Mesenchymal stem cell (in vitro differentiated cells and primary cell): ENCODE measurements at regions not wholly inside any gene's neighbourhood (a gene's known extent, or its start where the extent isn't known, plus 50 kb on each side); places are given as distances from the start of the nearest gene placed in this dataset.
"Not testable (repeated sequence)": the region's sequence is repeated elsewhere in the genome, so short reads cannot be mapped to it uniquely, and the experiment has no call there.

Experiments
- DNase-seq: peaks from one replicate; pipeline ENCODE4 v3.0.0-alpha.2; 2013
- H2AFZ ChIP-seq: one replicate; pipeline ENCODE4 v1.6.1; 2013; ENCODE audit warnings: low read depth, mild to moderate bottlenecking, control low read depth, inconsistent platforms, low read length, moderate library complexity
- H2AK5ac ChIP-seq: 2 replicates; pipeline ENCODE4 v1.6.1; 2013; ENCODE audit warnings: low read length, moderate library complexity, mild to moderate bottlenecking, inconsistent platforms; ENCODE audit not compliant: severe bottlenecking
- H2BK120ac ChIP-seq: one replicate; pipeline ENCODE4 v1.6.1; 2013; ENCODE audit warnings: low read depth, mild to moderate bottlenecking, inconsistent platforms, low read length, moderate library complexity
- H2BK12ac ChIP-seq, 2 experiments: one replicate each; pipeline ENCODE4 v1.6.1; 2013; ENCODE audit warnings: inconsistent platforms in 2 of 2, low read length in 2 of 2, mild to moderate bottlenecking in 2 of 2, moderate library complexity in 2 of 2, control low read depth in 1 of 2
- H2BK15ac ChIP-seq: one replicate; pipeline ENCODE4 v1.6.1; 2013; ENCODE audit warnings: mild to moderate bottlenecking, low read depth, inconsistent platforms; ENCODE audit not compliant: poor library complexity, severe bottlenecking
- H2BK5ac ChIP-seq: 2 replicates; pipeline ENCODE4 v1.6.1; 2013; ENCODE audit warnings: low read depth, mild to moderate bottlenecking, low read length, control low read depth, inconsistent platforms; ENCODE audit not compliant: poor library complexity, severe bottlenecking
- H3K14ac ChIP-seq, 2 experiments: one replicate each; pipeline ENCODE4 v1.6.1; 2013; ENCODE audit warnings: inconsistent platforms in 2 of 2, low read length in 2 of 2, control low read depth in 1 of 2, mild to moderate bottlenecking in 1 of 2, moderate library complexity in 1 of 2
- H3K18ac ChIP-seq, 2 experiments: one replicate each; pipeline ENCODE4 v1.6.1; 2013; ENCODE audit warnings: inconsistent platforms in 2 of 2, low read length in 2 of 2, control low read depth in 1 of 2, low read depth in 1 of 2, mild to moderate bottlenecking in 1 of 2
- H3K23ac ChIP-seq, 2 experiments: one replicate each; pipeline ENCODE4 v1.6.1; 2013; ENCODE audit warnings: inconsistent platforms in 2 of 2, low read length in 2 of 2, mild to moderate bottlenecking in 2 of 2, moderate library complexity in 2 of 2, control low read depth in 1 of 2
- H3K27ac ChIP-seq: 2 replicates; pipeline ENCODE4 v1.5.1; 2013; ENCODE audit warnings: mild to moderate bottlenecking, moderate library complexity, low read length, control low read depth, inconsistent platforms; ENCODE audit not compliant: poor library complexity, severe bottlenecking
- H3K27me3 ChIP-seq, 2 experiments: 2 replicates each; pipeline versions ENCODE4 v1.6.1 to v1.7.0; 2013; ENCODE audit warnings: low read length in 2 of 2, mild to moderate bottlenecking in 2 of 2, moderate library complexity in 2 of 2, control low read depth in 1 of 2, inconsistent platforms in 1 of 2; ENCODE audit not compliant: control insufficient read depth in 1 of 2, insufficient read depth in 1 of 2
- H3K36me3 ChIP-seq, 2 experiments: 2 replicates each; pipeline versions ENCODE4 v1.6.1 to v1.7.0; 2013; ENCODE audit warnings: low read length in 2 of 2, control low read depth in 1 of 2, inconsistent platforms in 1 of 2, low read depth in 1 of 2, mild to moderate bottlenecking in 1 of 2; ENCODE audit not compliant: insufficient read depth in 2 of 2, control insufficient read depth in 1 of 2
- H3K4ac ChIP-seq, 2 experiments: one replicate each; pipeline ENCODE4 v1.6.1; 2013; ENCODE audit warnings: inconsistent platforms in 2 of 2, low read length in 2 of 2, mild to moderate bottlenecking in 2 of 2, moderate library complexity in 2 of 2, control low read depth in 1 of 2, low read depth in 1 of 2
- H3K4me1 ChIP-seq: 2 replicates; pipeline ENCODE4 v1.6.1; 2013; ENCODE audit warnings: low read depth, low read length, control low read depth; ENCODE audit not compliant: control insufficient read depth, insufficient read depth
- H3K4me2 ChIP-seq: 2 replicates; pipeline ENCODE4 v1.6.1; 2013; ENCODE audit warnings: low read length, mild to moderate bottlenecking, inconsistent platforms; ENCODE audit not compliant: poor library complexity, severe bottlenecking
- H3K4me3 ChIP-seq, 2 experiments: 2 replicates each; pipeline versions ENCODE4 v1.5.1 to v1.7.0; 2013; ENCODE audit warnings: low read length in 2 of 2, mild to moderate bottlenecking in 2 of 2, control low read depth in 1 of 2, low read depth in 1 of 2; ENCODE audit not compliant: insufficient read depth in 1 of 2
- H3K79me1 ChIP-seq: replicated peaks from 2 replicates; pipeline ENCODE4 v1.6.1; 2013; ENCODE audit warnings: mild to moderate bottlenecking, control low read depth, low read length, inconsistent platforms; ENCODE audit not compliant: poor library complexity, severe bottlenecking
- H3K9ac ChIP-seq: 2 replicates; pipeline ENCODE4 v1.7.0; 2013; ENCODE audit warnings: mild to moderate bottlenecking, low read length, moderate library complexity
- H3K9me3 ChIP-seq: 2 replicates; pipeline ENCODE4 v1.7.0; 2013; ENCODE audit warnings: mild to moderate bottlenecking, low read length; ENCODE audit not compliant: control insufficient read depth
- H4K8ac ChIP-seq: one replicate; pipeline ENCODE4 v1.6.1; 2013; ENCODE audit warnings: inconsistent platforms, mild to moderate bottlenecking, low read length, moderate library complexity
- H4K91ac ChIP-seq: one replicate; pipeline ENCODE4 v1.6.1; 2013; ENCODE audit warnings: mild to moderate bottlenecking, low read length, inconsistent platforms
- WGBS: methylation state at CpG from one replicate; pipeline ENCODE4 v1.1.7; 2013; ENCODE audit warnings: mixed read lengths; 5-methylcytosine and 5-hydroxymethylcytosine counted together

GRCh38 chr5:99581204-99581603, 652.4 kb upstream of the CHD1 start:
- H3K4me1 ChIP-seq, H2BK12ac ChIP-seq, H2BK120ac ChIP-seq, H2AFZ ChIP-seq, H4K8ac ChIP-seq, H3K4ac ChIP-seq, H3K18ac ChIP-seq, H3K9ac ChIP-seq, H4K91ac ChIP-seq, DNase-seq, H2BK5ac ChIP-seq, H3K4me3 ChIP-seq, H2BK15ac ChIP-seq, H3K9me3 ChIP-seq, H3K27me3 ChIP-seq, H3K79me1 ChIP-seq, H3K36me3 ChIP-seq, H3K4me2 ChIP-seq, H2AK5ac ChIP-seq, H3K27ac ChIP-seq, H3K14ac ChIP-seq, H3K23ac ChIP-seq: not testable (repeated sequence)
- WGBS = 91% methylated on average over 2 of the region's 3 CpGs

GRCh38 chr5:99562937-99563627, 634.3 kb upstream of the CHD1 start:
- 80% methylated on average over 15 of the region's 15 CpGs for WGBS

GRCh38 chr5:99553211-99553810, 624.5 kb upstream of the CHD1 start:
- Histone ChIP-seq H3K27me3 (no peaks in the 10 kb centered on the region), H3K27ac (no peak overlapping the region), H4K8ac (no peak overlapping the region), H3K9me3 (no peaks in the 10 kb centered on the region), H3K4me1 (no peaks in the 10 kb centered on the region), H2BK120ac (no peak overlapping the region), H3K18ac (no peak overlapping the region), H3K4ac (no peak overlapping the region), H3K14ac (no peak overlapping the region), H3K23ac (no peak overlapping the region), H3K9ac (no peak overlapping the region), H2BK15ac (no peak overlapping the region), H2BK12ac (no peak overlapping the region), H4K91ac (no peak overlapping the region), H3K4me3 (no peak overlapping the region), H2BK5ac (no peak overlapping the region), H3K79me1 (no peaks in the 10 kb centered on the region), H3K36me3 (no peaks in the 10 kb centered on the region), H2AK5ac (no peak overlapping the region), H2AFZ (no peak overlapping the region), H3K4me2 (no peak overlapping the region)
- DNase-seq = no peak
- WGBS = 100% methylated on average over 1 of the region's 1 CpG

More at GRCh38 chr5:99562937-99563627, 634.3 kb upstream of the CHD1 start:
- not testable (repeated sequence) for H2AK5ac ChIP-seq, H3K18ac ChIP-seq, H2AFZ ChIP-seq, H2BK12ac ChIP-seq, H3K4me2 ChIP-seq, H3K79me1 ChIP-seq, H2BK120ac ChIP-seq, H3K4ac ChIP-seq, H3K9me3 ChIP-seq, DNase-seq, H3K27me3 ChIP-seq, H3K27ac ChIP-seq, H4K91ac ChIP-seq, H3K4me1 ChIP-seq, H3K14ac ChIP-seq, H3K36me3 ChIP-seq, H3K23ac ChIP-seq, H4K8ac ChIP-seq, H2BK15ac ChIP-seq, H3K9ac ChIP-seq, H2BK5ac ChIP-seq, H3K4me3 ChIP-seq

- no peaks in the 10 kb centered on the region for H3K36me3 ChIP-seq
- no peak overlapping the region for H2BK15ac ChIP-seq
- H3K27me3 ChIP-seq = no peaks in the 10 kb centered on the region
- H3K14ac ChIP-seq = no peak overlapping the region
- no peak overlapping the region for H3K23ac ChIP-seq
- no peak overlapping the region for H3K9ac ChIP-seq
- no peak overlapping the region for H2BK12ac ChIP-seq
- H4K8ac ChIP-seq = no peak overlapping the region
- H3K4me3 ChIP-seq = no peak overlapping the region
- H2BK120ac ChIP-seq = no peak overlapping the region
- no peaks in the 10 kb centered on the region for H3K79me1 ChIP-seq
- H3K4me2 ChIP-seq = no peak overlapping the region
- no peak overlapping the region for H2AFZ ChIP-seq
- no peak for DNase-seq
- peaks cover 3% of the 10 kb centered on the region for H3K9me3 ChIP-seq
- no peak overlapping the region for H3K4ac ChIP-seq
- no CpG with 5 or more reads among the region's 1 CpG for WGBS
- H3K27ac ChIP-seq = no peak overlapping the region
- no peak overlapping the region for H2AK5ac ChIP-seq
- H4K91ac ChIP-seq = no peak overlapping the region
- no peak overlapping the region for H3K18ac ChIP-seq
- no peak overlapping the region for H2BK5ac ChIP-seq
- H3K4me1 ChIP-seq = no peaks in the 10 kb centered on the region
Measured at GRCh38 chr5:99544356-99544755, 615.5 kb upstream of the CHD1 start.
